ENCODE measurements at regions not wholly inside any gene's neighbourhood (a gene's known extent, or its start where the extent isn't known, plus 50 kb on each side); places are given as distances from the start of the nearest gene placed in this dataset.

GRCh38 chr7:138254444-138254843 is 178.2 kb downstream of the AKR1D1 start:
- no peak for TF ChIP-seq CTCF (IDR thresholded peaks at IDR 0.05)
- no peak for TF ChIP-seq FOXP1 (CRISPR knock-in tag; IDR thresholded peaks at IDR 0.05; ENCODE audit: borderline replicate concordance)
- no peak for TF ChIP-seq ZNF263 (CRISPR knock-in tag; IDR thresholded peaks at IDR 0.05; ENCODE audit: low read depth)
- no peak for TF ChIP-seq JUN (CRISPR knock-in tag; IDR thresholded peaks at IDR 0.05)
- TF ChIP-seq GRHL2 (CRISPR knock-in tag; IDR thresholded peaks at IDR 0.05; ENCODE audit: insufficient replicate concordance, severe bottlenecking) = no peak
- no peak for TF ChIP-seq USF1 (CRISPR knock-in tag; IDR thresholded peaks at IDR 0.05)
- no peak for TF ChIP-seq MAX (CRISPR knock-in tag; IDR thresholded peaks at IDR 0.05)
- TF ChIP-seq SP1 (CRISPR knock-in tag; conservative IDR thresholded peaks at IDR 0.05) = no peak
- TF ChIP-seq ATF2 (CRISPR knock-in tag; IDR thresholded peaks at IDR 0.05; ENCODE audit: borderline replicate concordance, low read depth) = no peak
- TF ChIP-seq TEAD4 (CRISPR knock-in tag; IDR thresholded peaks at IDR 0.05) = no peak
